Astrocyte of the cerebellum (primary cell): ENCODE measurements at regions not wholly inside any gene's neighbourhood (a gene's known extent, or its start where the extent isn't known, plus 50 kb on each side); places are given as distances from the start of the nearest gene placed in this dataset.

Experiments used
- DNase-seq: peaks from one replicate; pipeline ENCODE4 v3.0.0-alpha.2; 2011; ENCODE audit warnings: low read depth
- H3K4me3 ChIP-seq: 2 replicates; pipeline ENCODE4 v1.5.1; 2011; ENCODE audit warnings: mild to moderate bottlenecking, low read depth, low read length, moderate library complexity
- CTCF ChIP-seq: IDR thresholded peaks from 2 replicates; pipeline ENCODE4 v1.5.1; 2012; ENCODE audit warnings: low read length, low read depth, moderate library complexity, mild to moderate bottlenecking; ENCODE audit errors: missing control alignments
- in situ Hi-C: cut with HindIII; loops from 2 replicates; pipeline ENCODE4 v1.10.0; 2017; ENCODE audit warnings: low sequenced_read_pairs

DNA sequence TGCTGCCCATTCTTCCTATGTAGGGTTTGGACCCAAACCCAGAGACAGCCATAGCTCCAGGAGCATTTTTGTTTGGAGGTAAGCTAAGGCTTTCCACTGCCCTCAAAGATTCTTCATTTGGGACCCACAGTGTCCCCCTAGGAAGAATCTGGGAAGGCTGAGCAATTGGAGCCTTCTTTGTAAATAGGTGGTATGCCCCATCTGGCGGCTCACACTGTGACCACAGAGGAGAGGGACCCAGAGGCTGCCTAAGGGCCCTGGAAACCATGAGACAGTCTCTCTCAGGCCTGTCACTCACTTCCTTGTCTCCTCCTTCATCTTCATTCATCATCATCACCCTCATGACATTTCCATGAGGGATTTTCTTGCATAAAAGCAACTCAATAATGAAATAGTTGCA, 215.4 kb upstream of the OSR1 start:
- in situ Hi-C loops, result no loop called here
- no peak overlapping the region for H3K4me3 ChIP-seq
- no peak for DNase-seq
- TF ChIP-seq CTCF, result no peak

DNA sequence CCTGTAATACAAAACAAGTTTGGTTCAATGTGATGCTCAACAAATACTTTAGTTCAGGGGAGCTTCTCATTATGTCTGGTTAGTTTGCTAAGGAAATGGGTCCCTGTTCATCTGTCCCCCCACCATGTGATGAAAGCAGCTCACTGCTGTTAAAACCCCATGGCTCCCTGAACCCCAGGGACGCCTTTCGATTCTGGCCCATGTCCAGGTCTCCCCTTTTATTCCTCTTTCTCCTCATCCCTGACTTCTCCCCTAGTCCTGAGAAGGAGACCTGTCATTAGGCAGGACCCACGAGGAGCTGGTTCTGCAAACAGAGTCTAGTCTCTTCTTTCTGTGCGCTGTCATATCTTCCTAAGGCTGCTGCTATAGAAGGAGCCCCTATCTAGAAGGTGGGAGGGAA, 213.3 kb upstream of the OSR1 start:
- H3K4me3 ChIP-seq, result no peak overlapping the region
- no peak for DNase-seq
- no peak for TF ChIP-seq CTCF
- in situ Hi-C loops, result no loop called here

GRCh38 chr2:19569300-19569791, 210.9 kb upstream of the OSR1 start:
- no peak for DNase-seq
- in situ Hi-C loops, result no loop called here
- no peak overlapping the region for H3K4me3 ChIP-seq
- no peak for TF ChIP-seq CTCF

DNA sequence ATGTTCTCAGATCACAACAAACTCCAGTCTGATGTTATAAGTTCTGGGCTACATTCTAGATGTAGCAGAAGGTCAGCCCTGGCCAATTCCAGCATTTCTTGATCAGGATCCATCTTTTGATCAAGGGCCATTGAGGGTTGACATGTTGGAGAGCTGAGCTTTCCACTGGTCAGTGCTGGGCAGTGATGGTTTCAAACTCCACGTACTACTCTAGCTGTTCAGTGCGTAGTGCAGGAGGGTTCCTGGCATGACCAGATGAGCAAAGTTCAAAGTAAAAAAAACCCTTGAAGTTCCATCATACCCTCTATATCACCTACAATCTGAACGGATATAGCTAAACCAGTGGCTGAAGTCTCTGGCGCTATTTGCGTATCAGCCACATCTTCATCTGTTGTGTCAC, 210.4 kb upstream of the OSR1 start:
- H3K4me3 ChIP-seq, result no peak overlapping the region
- in situ Hi-C loops, result no loop called here
- TF ChIP-seq CTCF, result no peak
- DNase-seq, result no peak

GRCh38 chr2:19560785-19561184, 202.4 kb upstream of the OSR1 start:
- in situ Hi-C loops, result no loop called here

DNA sequence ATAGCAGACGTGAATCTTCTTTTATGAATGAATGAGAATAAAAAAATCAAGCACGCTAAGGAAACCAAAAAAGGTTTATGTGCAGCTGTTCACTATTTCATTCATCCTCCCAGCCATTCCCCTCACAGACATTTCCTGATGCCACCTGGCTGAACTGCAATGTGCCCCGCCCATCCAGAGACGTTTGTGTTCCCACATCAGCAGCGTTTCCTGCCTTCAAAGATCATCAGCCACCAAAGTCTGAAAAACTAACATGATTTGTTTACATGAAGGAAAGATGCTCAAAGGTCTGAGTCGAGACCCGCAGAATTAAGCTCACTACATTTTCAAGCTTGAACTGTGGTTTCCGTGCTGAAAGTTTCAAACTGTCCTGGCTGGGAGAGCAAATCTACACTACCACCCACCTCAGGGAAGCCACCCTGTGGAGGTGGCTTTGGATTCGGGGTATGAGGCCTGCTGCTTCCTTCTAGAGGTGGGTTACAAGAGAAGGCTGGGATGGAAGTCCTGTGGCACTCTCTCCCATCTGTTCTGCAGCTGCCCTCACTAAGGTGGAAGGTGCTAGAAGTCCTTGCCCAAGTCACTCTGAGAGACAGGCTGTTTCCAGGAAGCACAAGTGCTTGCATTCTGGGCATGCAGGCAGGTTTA, 201.3 kb upstream of the OSR1 start:
- DNase-seq, result no peak
- H3K4me3 ChIP-seq, result no peak overlapping the region
- TF ChIP-seq CTCF, result no peak
- in situ Hi-C loops, result no loop called here

More at GRCh38 chr2:19560785-19561184, 202.4 kb upstream of the OSR1 start:
- no peak for DNase-seq
- no peak for TF ChIP-seq CTCF
- no peak overlapping the region for H3K4me3 ChIP-seq
